Effector memory CD8-positive, alpha-beta T cell (primary cell): ENCODE measurements at regions not wholly inside any gene's neighbourhood (a gene's known extent, or its start where the extent isn't known, plus 50 kb on each side); places are given as distances from the start of the nearest gene placed in this dataset.

ENCODE experiments used
- ATAC-seq: fragments of 150-1000 bp; cut with Tn5 transposase; replicated peaks from 2 replicates; pipeline ENCODE4 v1.10.0; 2021; ENCODE audit warnings: mild to moderate bottlenecking, moderate library complexity
- DNase-seq, 3 experiments: peaks; one replicate each; pipeline ENCODE4 v3.0.0; 2021
- H3K27ac Mint-ChIP-seq, 2 donors: one replicate each; pipeline ENCODE4 v1.8.0; 2022; ENCODE audit warnings: mild to moderate bottlenecking in 2 of 2, mixed read lengths in 2 of 2, moderate library complexity in 2 of 2
- H3K27me3 Mint-ChIP-seq, 2 donors: one replicate each; pipeline ENCODE4 v1.8.0; 2022; ENCODE audit warnings: mixed read lengths in 2 of 2
- H3K36me3 Mint-ChIP-seq: one replicate; pipeline ENCODE4 v1.8.0; 2022; ENCODE audit warnings: mild to moderate bottlenecking, moderate library complexity, mixed read lengths; ENCODE audit not compliant: insufficient read depth
- H3K4me1 Mint-ChIP-seq, 2 donors: one replicate each; pipeline ENCODE4 v1.8.0; 2022; ENCODE audit warnings: low read depth in 2 of 2, mixed read lengths in 2 of 2
- H3K4me3 Mint-ChIP-seq, 2 donors: one replicate each; pipeline ENCODE4 v1.8.0; 2022; ENCODE audit warnings: mild to moderate bottlenecking in 2 of 2, mixed read lengths in 2 of 2, moderate library complexity in 2 of 2
- H3K9me3 Mint-ChIP-seq, 2 donors: one replicate each; pipeline ENCODE4 v1.8.0; 2022; ENCODE audit warnings: mixed read lengths in 2 of 2

GRCh38 chr21:35862969-35863368 lies 197.4 kb downstream of the SETD4 start:
- ATAC-seq = no peak
- H3K4me1 Mint-ChIP-seq = no peaks in the 10 kb centered on the region
- H3K4me3 Mint-ChIP-seq = no peak overlapping the region

GRCh38 chr21:35861661-35862060 lies 198.7 kb downstream of the SETD4 start:
- H3K4me1 Mint-ChIP-seq = no peaks in the 10 kb centered on the region
- DNase-seq (no peak), ATAC-seq (no peak)
- no peak overlapping the region for H3K4me3 Mint-ChIP-seq
- H3K9me3 Mint-ChIP-seq = no peaks in the 10 kb centered on the region
- H3K36me3 Mint-ChIP-seq = no peaks in the 10 kb centered on the region
- H3K27me3 Mint-ChIP-seq = peaks cover 16 to 51% of the 10 kb centered on the region in 2 donors
- H3K27ac Mint-ChIP-seq = no peak overlapping the region

More at GRCh38 chr21:35862969-35863368, 197.4 kb downstream of the SETD4 start:
- Mint-ChIP-seq H3K9me3 (no peaks in the 10 kb centered on the region), H3K27ac (no peak overlapping the region), H3K36me3 (no peaks in the 10 kb centered on the region), H3K27me3 (peaks cover 23 to 53% of the 10 kb centered on the region in 2 donors)
- no peak for DNase-seq

GRCh38 chr21:35860189-35860869 lies 200.0 kb downstream of the SETD4 start:
- Mint-ChIP-seq H3K4me3 (no peak overlapping the region), H3K9me3 (no peaks in the 10 kb centered on the region), H3K36me3 (no peaks in the 10 kb centered on the region), H3K4me1 (no peaks in the 10 kb centered on the region), H3K27me3 (peaks cover 28 to 64% of the 10 kb centered on the region in 2 donors), H3K27ac (no peak overlapping the region)
- ATAC-seq = no peak
- no peak for DNase-seq

- DNase-seq (no peak), ATAC-seq (no peak)
- no peaks in the 10 kb centered on the region for H3K9me3 Mint-ChIP-seq
- H3K4me3 Mint-ChIP-seq = no peak overlapping the region
- H3K36me3 Mint-ChIP-seq = no peaks in the 10 kb centered on the region
- H3K27me3 Mint-ChIP-seq = peaks cover 31 to 68% of the 10 kb centered on the region in 2 donors
- no peak overlapping the region for H3K27ac Mint-ChIP-seq
- H3K4me1 Mint-ChIP-seq = no peaks in the 10 kb centered on the region
Observed at GRCh38 chr21:35859677-35860076, 200.6 kb downstream of the SETD4 start.

GRCh38 chr21:35857095-35857494 lies 203.2 kb downstream of the SETD4 start:
- Mint-ChIP-seq H3K9me3 (no peaks in the 10 kb centered on the region), H3K36me3 (no peaks in the 10 kb centered on the region), H3K4me3 (no peak overlapping the region), H3K27me3 (peaks cover 54 to 91% of the 10 kb centered on the region in 2 donors), H3K4me1 (no peaks in the 10 kb centered on the region), H3K27ac (no peak overlapping the region)
- ATAC-seq (no peak), DNase-seq (no peak)

- DNase-seq (no peak), ATAC-seq (no peak)
- H3K27me3 Mint-ChIP-seq = peaks cover 57 to 87% of the 10 kb centered on the region in 2 donors
- H3K4me3 Mint-ChIP-seq = no peak overlapping the region
- H3K9me3 Mint-ChIP-seq = no peaks in the 10 kb centered on the region
- H3K4me1 Mint-ChIP-seq = no peaks in the 10 kb centered on the region
- H3K27ac Mint-ChIP-seq = no peak overlapping the region
- H3K36me3 Mint-ChIP-seq = no peaks in the 10 kb centered on the region
Observed at GRCh38 chr21:35855484-35855883, 204.8 kb downstream of the SETD4 start.

GRCh38 chr21:35854281-35854680 lies 206.0 kb downstream of the SETD4 start:
- DNase-seq = no peak
- Mint-ChIP-seq H3K4me1 (no peaks in the 10 kb centered on the region), H3K9me3 (no peaks in the 10 kb centered on the region)

GRCh38 chr21:35853321-35854239 lies 206.7 kb downstream of the SETD4 start:
- ATAC-seq (no peak), DNase-seq (no peak)
- Mint-ChIP-seq H3K36me3 (no peaks in the 10 kb centered on the region), H3K27ac (no peak overlapping the region), H3K9me3 (no peaks in the 10 kb centered on the region), H3K4me3 (no peak overlapping the region), H3K4me1 (no peaks in the 10 kb centered on the region), H3K27me3 (peaks cover 51 to 76% of the 10 kb centered on the region in 2 donors)

More at GRCh38 chr21:35854281-35854680, 206.0 kb downstream of the SETD4 start:
- Mint-ChIP-seq H3K4me3 (no peak overlapping the region), H3K36me3 (no peaks in the 10 kb centered on the region), H3K27me3 (peaks cover 51 to 78% of the 10 kb centered on the region in 2 donors), H3K27ac (no peak overlapping the region)
- no peak for ATAC-seq

- H3K9me3 Mint-ChIP-seq = no peaks in the 10 kb centered on the region
- no peak for DNase-seq
- peaks cover 53 to 78% of the 10 kb centered on the region in 2 donors for H3K27me3 Mint-ChIP-seq
- H3K4me1 Mint-ChIP-seq = no peaks in the 10 kb centered on the region
- no peak overlapping the region for H3K4me3 Mint-ChIP-seq
- ATAC-seq = no peak
- H3K27ac Mint-ChIP-seq = no peak overlapping the region
- no peaks in the 10 kb centered on the region for H3K36me3 Mint-ChIP-seq
Observed at GRCh38 chr21:35852820-35853219, 207.5 kb downstream of the SETD4 start.

GRCh38 chr21:35850542-35851103 lies 209.7 kb downstream of the SETD4 start:
- ATAC-seq (no peak), DNase-seq (no peak)
- Mint-ChIP-seq H3K27ac (no peak overlapping the region), H3K27me3 (peaks cover 55 to 75% of the 10 kb centered on the region in 2 donors), H3K4me1 (no peaks in the 10 kb centered on the region), H3K9me3 (no peaks in the 10 kb centered on the region), H3K4me3 (no peak overlapping the region), H3K36me3 (no peaks in the 10 kb centered on the region)

- ATAC-seq (no peak), DNase-seq (no peak)
- Mint-ChIP-seq H3K27ac (no peak overlapping the region), H3K36me3 (no peaks in the 10 kb centered on the region), H3K4me3 (no peak overlapping the region), H3K27me3 (peaks cover 55 to 72% of the 10 kb centered on the region in 2 donors), H3K9me3 (no peaks in the 10 kb centered on the region), H3K4me1 (no peaks in the 10 kb centered on the region)
Observed at GRCh38 chr21:35850029-35850428, 210.3 kb downstream of the SETD4 start.

- no peaks in the 10 kb centered on the region for H3K4me1 Mint-ChIP-seq
- H3K4me3 Mint-ChIP-seq = no peak overlapping the region
- ATAC-seq = no peak
- H3K36me3 Mint-ChIP-seq = no peaks in the 10 kb centered on the region
- H3K27ac Mint-ChIP-seq = no peak overlapping the region
- no peak for DNase-seq
- no peaks in the 10 kb centered on the region for H3K9me3 Mint-ChIP-seq
- peaks cover 49 to 63% of the 10 kb centered on the region in 2 donors for H3K27me3 Mint-ChIP-seq
Observed at GRCh38 chr21:35849144-35849543, 211.2 kb downstream of the SETD4 start.

- DNase-seq (no peak), ATAC-seq (no peak)
- Mint-ChIP-seq H3K27ac (no peak overlapping the region), H3K4me1 (no peaks in the 10 kb centered on the region), H3K9me3 (no peaks in the 10 kb centered on the region), H3K36me3 (no peaks in the 10 kb centered on the region), H3K27me3 (peaks cover 36 to 44% of the 10 kb centered on the region in 2 donors), H3K4me3 (no peak overlapping the region)
Observed at GRCh38 chr21:35843911-35844667, 216.2 kb downstream of the SETD4 start.
